Mammary epithelial cell (primary cell): ENCODE measurements at regions not wholly inside any gene's neighbourhood (a gene's known extent, or its start where the extent isn't known, plus 50 kb on each side); places are given as distances from the start of the nearest gene placed in this dataset.

ENCODE experiments used
- EZH2 ChIP-seq: IDR thresholded peaks from 2 replicates; pipeline ENCODE4 v1.6.1; 2012; ENCODE audit warnings: low read length, inconsistent platforms, borderline replicate concordance
- TF ChIP-seq, protein P1 (sequence below), 2 donors: IDR thresholded peaks in 1 of 2; conservative IDR thresholded peaks in 1 of 2; 2 replicates each; pipeline ENCODE4 v1.5.1; 2011 to 2012; ENCODE audit warnings: inconsistent platforms in 2 of 2, low read length in 2 of 2, mild to moderate bottlenecking in 2 of 2, control low read depth in 1 of 2, low read depth in 1 of 2; ENCODE audit not compliant: insufficient read depth in 1 of 2; ENCODE audit errors: extremely low read depth in 1 of 2

DNA sequence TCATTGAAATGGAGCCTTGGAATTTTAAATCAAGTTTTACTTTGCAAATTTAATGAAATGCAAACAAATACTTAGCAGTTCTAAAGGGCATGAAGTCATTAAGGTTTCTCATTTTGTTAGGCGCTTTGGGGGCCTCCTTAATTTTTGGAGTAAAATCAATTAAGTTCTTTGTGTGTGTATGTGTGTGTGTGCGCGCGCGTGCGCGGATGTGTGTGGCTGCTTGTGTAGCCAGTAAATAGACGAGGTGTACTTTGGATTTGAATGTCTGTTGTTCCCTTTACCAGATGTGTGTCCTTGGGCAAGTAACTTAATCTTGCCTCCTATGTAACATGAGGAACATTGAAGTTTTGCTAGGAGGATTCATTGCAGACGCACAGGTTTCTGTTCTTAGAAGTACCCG, 1051.4 kb upstream of the EEF2KMT start:
- TF ChIP-seq, protein P1, sequence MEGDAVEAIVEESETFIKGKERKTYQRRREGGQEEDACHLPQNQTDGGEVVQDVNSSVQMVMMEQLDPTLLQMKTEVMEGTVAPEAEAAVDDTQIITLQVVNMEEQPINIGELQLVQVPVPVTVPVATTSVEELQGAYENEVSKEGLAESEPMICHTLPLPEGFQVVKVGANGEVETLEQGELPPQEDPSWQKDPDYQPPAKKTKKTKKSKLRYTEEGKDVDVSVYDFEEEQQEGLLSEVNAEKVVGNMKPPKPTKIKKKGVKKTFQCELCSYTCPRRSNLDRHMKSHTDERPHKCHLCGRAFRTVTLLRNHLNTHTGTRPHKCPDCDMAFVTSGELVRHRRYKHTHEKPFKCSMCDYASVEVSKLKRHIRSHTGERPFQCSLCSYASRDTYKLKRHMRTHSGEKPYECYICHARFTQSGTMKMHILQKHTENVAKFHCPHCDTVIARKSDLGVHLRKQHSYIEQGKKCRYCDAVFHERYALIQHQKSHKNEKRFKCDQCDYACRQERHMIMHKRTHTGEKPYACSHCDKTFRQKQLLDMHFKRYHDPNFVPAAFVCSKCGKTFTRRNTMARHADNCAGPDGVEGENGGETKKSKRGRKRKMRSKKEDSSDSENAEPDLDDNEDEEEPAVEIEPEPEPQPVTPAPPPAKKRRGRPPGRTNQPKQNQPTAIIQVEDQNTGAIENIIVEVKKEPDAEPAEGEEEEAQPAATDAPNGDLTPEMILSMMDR (conservative IDR thresholded peaks at IDR 0.05 in 1 of 2, IDR thresholded peaks at IDR 0.05 in 1 of 2; ENCODE audit: extremely low read depth in 1 of 2, insufficient read depth in 1 of 2, low read depth in 1 of 2, low read length in 2 of 2) = no peak
- no peak for TF ChIP-seq EZH2
